ENCODE measurements at regions not wholly inside any gene's neighbourhood (a gene's known extent, or its start where the extent isn't known, plus 50 kb on each side); places are given as distances from the start of the nearest gene placed in this dataset.

DNA sequence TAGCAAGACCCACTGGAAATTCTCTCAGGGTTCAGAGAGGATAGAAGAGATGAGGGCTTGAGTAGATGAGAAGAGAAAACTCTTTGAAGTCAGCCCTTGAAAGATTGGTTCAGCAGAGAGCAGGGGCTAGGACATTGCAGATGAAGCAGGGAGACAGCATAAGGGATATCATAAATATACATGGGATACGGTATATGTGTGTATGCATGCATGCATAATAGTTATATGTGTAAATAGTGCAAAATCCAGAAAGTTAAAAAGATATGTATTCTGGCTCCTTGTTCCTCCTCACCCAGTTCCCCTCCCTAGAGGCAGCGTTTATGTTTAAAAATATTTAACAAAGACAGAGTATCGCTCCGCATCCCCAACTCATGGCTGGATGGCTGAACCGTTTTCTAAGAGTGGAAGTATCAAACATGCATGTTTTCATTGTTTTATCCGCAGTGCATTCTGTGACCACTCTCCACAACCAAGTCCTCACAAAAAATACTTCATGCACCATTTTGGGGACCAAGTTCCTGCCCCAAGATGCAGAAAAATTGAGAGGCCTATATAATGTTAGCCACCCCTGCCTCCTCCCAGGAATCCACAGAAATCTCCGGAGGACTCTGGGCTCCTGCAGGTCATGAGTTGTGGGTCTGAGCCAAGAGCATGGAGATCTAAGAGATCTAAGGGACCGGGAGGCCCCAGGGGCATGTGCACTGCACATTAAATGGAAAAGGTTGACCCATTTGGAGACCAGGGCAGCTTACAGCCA lies 119.5 kb downstream of the MTX3 start:
- no peak overlapping the region for H3K27ac Mint-ChIP-seq
- no peak overlapping the region for H3K4me3 Mint-ChIP-seq (ENCODE audit: low read depth)
- no peaks in the 10 kb centered on the region for H3K9me3 Mint-ChIP-seq (ENCODE audit: low read depth)
- DNase-seq (ENCODE audit: low spot score, unreplicated experiment): no peak
- TF ChIP-seq, protein P1, sequence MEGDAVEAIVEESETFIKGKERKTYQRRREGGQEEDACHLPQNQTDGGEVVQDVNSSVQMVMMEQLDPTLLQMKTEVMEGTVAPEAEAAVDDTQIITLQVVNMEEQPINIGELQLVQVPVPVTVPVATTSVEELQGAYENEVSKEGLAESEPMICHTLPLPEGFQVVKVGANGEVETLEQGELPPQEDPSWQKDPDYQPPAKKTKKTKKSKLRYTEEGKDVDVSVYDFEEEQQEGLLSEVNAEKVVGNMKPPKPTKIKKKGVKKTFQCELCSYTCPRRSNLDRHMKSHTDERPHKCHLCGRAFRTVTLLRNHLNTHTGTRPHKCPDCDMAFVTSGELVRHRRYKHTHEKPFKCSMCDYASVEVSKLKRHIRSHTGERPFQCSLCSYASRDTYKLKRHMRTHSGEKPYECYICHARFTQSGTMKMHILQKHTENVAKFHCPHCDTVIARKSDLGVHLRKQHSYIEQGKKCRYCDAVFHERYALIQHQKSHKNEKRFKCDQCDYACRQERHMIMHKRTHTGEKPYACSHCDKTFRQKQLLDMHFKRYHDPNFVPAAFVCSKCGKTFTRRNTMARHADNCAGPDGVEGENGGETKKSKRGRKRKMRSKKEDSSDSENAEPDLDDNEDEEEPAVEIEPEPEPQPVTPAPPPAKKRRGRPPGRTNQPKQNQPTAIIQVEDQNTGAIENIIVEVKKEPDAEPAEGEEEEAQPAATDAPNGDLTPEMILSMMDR (IDR thresholded peaks at IDR 0.05; ENCODE audit: unreplicated experiment): no peak
- H3K36me3 Mint-ChIP-seq (ENCODE audit: insufficient read depth): no peaks in the 10 kb centered on the region
- peaks cover 3% of the 10 kb centered on the region for H3K27me3 Mint-ChIP-seq
- no peaks in the 10 kb centered on the region for H3K4me1 Mint-ChIP-seq (ENCODE audit: low read depth)

DNA sequence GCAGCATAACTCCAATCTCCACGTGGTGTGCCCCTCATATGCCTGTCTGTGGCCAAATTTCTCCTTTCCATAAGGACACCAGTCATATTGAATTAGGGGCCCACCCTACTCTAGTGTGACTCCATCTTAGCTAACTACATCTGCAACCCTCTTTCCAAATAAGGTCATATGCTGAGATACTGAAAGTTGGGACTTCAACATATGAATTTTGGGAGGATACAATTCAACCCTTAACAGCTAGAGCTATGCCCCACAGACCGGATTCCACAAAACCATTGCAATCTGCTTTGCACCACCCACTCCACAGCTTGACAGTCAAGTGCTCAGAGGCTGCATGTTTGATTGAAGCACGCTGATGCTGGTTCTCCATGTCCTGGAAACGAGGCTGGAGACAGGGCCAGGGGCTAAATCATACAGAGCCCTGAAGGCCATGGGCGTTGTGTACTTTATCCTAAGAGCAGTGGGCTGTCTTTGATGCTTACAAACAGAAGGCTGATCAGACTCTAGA lies 122.8 kb downstream of the MTX3 start:
- H3K36me3 Mint-ChIP-seq (ENCODE audit: insufficient read depth): no peaks in the 10 kb centered on the region
- no peak overlapping the region for H3K4me3 Mint-ChIP-seq (ENCODE audit: low read depth)
- no peak overlapping the region for H3K27ac Mint-ChIP-seq
- H3K4me1 Mint-ChIP-seq (ENCODE audit: low read depth): no peaks in the 10 kb centered on the region
- H3K9me3 Mint-ChIP-seq (ENCODE audit: low read depth): no peaks in the 10 kb centered on the region
- TF ChIP-seq, protein P1 (IDR thresholded peaks at IDR 0.05; ENCODE audit: unreplicated experiment): no peak
- peaks cover 3% of the 10 kb centered on the region for H3K27me3 Mint-ChIP-seq
- DNase-seq (ENCODE audit: low spot score, unreplicated experiment): no peak

- Mint-ChIP-seq H3K27me3 (peaks cover 3% of the 10 kb centered on the region), H3K27ac (no peak overlapping the region), H3K9me3 (ENCODE audit: low read depth) (no peaks in the 10 kb centered on the region), H3K36me3 (ENCODE audit: insufficient read depth) (no peaks in the 10 kb centered on the region), H3K4me1 (ENCODE audit: low read depth) (no peaks in the 10 kb centered on the region), H3K4me3 (ENCODE audit: low read depth) (no peak overlapping the region)
- TF ChIP-seq, protein P1 (IDR thresholded peaks at IDR 0.05; ENCODE audit: unreplicated experiment): no peak
- no peak for DNase-seq (ENCODE audit: low spot score, unreplicated experiment)
Measured at GRCh38 chr5:79865579-79865978, 125.5 kb downstream of the MTX3 start.

GRCh38 chr5:79864364-79864763 lies 126.7 kb downstream of the MTX3 start:
- peaks cover 2% of the 10 kb centered on the region for H3K4me1 Mint-ChIP-seq (ENCODE audit: low read depth)
- TF ChIP-seq, protein P1 (IDR thresholded peaks at IDR 0.05; ENCODE audit: unreplicated experiment): no peak
- H3K36me3 Mint-ChIP-seq (ENCODE audit: insufficient read depth): no peaks in the 10 kb centered on the region
- H3K9me3 Mint-ChIP-seq (ENCODE audit: low read depth): no peaks in the 10 kb centered on the region
- no peaks in the 10 kb centered on the region for H3K27me3 Mint-ChIP-seq
- H3K4me3 Mint-ChIP-seq (ENCODE audit: low read depth): no peak overlapping the region
- H3K27ac Mint-ChIP-seq: no peak overlapping the region
- no peak for DNase-seq (ENCODE audit: low spot score, unreplicated experiment)

GRCh38 chr5:79859588-79859987 lies 131.5 kb downstream of the MTX3 start:
- peaks cover 6% of the 10 kb centered on the region for H3K27me3 Mint-ChIP-seq
- TF ChIP-seq, protein P1 (IDR thresholded peaks at IDR 0.05; ENCODE audit: unreplicated experiment): no peak
- H3K4me1 Mint-ChIP-seq (ENCODE audit: low read depth): peaks cover 2% of the 10 kb centered on the region
- H3K27ac Mint-ChIP-seq: no peak overlapping the region
- H3K4me3 Mint-ChIP-seq (ENCODE audit: low read depth): no peak overlapping the region
- no peaks in the 10 kb centered on the region for H3K36me3 Mint-ChIP-seq (ENCODE audit: insufficient read depth)
- no peak for DNase-seq (ENCODE audit: low spot score, unreplicated experiment)
- H3K9me3 Mint-ChIP-seq (ENCODE audit: low read depth): no peaks in the 10 kb centered on the region

All from progenitor cell of endocrine pancreas (in vitro differentiated cells).